GM10248 (cell line): ENCODE measurements at regions not wholly inside any gene's neighbourhood (a gene's known extent, or its start where the extent isn't known, plus 50 kb on each side); places are given as distances from the start of the nearest gene placed in this dataset.

ENCODE experiments used
- CTCF ChIA-PET: fragments of 300-600 bp; sonication (Branson Sonifier 250); formaldehyde crosslinking; extraction: SDS; loops from one replicate; lab custom pipeline; 2021; ENCODE audit warnings: antibody characterized with exemption; lab: Yijun Ruan, JAX
- POLR2A ChIA-PET: fragments of 350-650 bp; sonication (Branson Sonifier 250); formaldehyde crosslinking; extraction: SDS; loops from one replicate; lab custom pipeline; 2020; ENCODE audit warnings: antibody characterized with exemption; lab: Yijun Ruan, JAX
- DNase-seq: peaks from one replicate; pipeline ENCODE4 v3.0.0; 2012; ENCODE audit errors: extremely low spot score
- TF ChIP-seq, protein P1 (sequence below): IDR thresholded peaks from 2 replicates; pipeline ENCODE4 v1.5.1; 2012; ENCODE audit warnings: mild to moderate bottlenecking, low read depth; ENCODE audit errors: extremely low read depth, missing control alignments, control extremely low read depth

DNA sequence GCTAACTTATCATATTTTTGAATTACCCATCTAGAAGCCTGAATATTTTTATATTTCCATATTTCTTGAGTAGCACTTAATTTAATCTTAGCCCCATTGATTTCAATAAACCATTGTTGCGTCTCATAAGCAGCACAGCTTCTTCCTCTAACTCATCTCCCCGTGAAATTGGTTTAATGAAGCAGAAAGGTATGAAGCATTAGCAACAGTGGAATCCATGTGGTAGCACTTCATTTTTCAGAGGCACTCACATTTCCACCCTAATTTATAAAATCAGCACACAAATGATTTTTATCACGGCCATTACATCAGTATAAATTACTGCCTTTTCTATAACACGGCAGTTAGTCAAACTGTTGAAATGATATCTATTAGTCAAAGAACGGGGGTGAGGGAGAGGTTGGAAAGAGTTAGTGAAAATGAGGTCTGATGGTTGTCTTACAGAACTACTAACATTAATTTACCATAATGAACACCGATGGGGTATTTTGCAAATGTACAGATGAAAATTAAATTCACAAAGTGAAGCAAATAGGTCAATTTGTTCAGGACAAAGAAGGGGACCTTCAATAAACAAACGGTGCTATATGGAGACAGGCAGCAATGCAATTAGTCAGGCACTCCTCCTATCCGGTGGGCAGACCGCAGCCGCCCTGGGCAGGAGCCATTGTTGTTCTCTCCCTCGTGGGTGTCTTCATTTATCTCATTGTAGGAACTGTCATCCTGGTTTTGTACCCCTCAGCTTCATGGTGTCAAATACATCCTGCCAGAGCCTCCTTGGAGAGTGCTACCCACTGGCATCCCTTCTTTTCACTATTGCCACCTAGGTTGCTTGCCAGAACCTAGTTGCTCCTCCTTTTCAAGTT lies 205.7 kb downstream of the SOX3 start:
- POLR2A ChIA-PET = no interaction called here
- CTCF ChIA-PET = no interaction called here
- no peak for DNase-seq
- TF ChIP-seq, protein P1, sequence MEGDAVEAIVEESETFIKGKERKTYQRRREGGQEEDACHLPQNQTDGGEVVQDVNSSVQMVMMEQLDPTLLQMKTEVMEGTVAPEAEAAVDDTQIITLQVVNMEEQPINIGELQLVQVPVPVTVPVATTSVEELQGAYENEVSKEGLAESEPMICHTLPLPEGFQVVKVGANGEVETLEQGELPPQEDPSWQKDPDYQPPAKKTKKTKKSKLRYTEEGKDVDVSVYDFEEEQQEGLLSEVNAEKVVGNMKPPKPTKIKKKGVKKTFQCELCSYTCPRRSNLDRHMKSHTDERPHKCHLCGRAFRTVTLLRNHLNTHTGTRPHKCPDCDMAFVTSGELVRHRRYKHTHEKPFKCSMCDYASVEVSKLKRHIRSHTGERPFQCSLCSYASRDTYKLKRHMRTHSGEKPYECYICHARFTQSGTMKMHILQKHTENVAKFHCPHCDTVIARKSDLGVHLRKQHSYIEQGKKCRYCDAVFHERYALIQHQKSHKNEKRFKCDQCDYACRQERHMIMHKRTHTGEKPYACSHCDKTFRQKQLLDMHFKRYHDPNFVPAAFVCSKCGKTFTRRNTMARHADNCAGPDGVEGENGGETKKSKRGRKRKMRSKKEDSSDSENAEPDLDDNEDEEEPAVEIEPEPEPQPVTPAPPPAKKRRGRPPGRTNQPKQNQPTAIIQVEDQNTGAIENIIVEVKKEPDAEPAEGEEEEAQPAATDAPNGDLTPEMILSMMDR = no peak

- POLR2A ChIA-PET = no interaction called here
These were observed 207.6 kb downstream of the SOX3 start for GRCh38 chrX:140297273-140297672.

GRCh38 chrX:140292961-140293360 lies 211.9 kb downstream of the SOX3 start:
- ChIA-PET POLR2A (no interaction called here), CTCF (no interaction called here)
- TF ChIP-seq, protein P1 = no peak
- DNase-seq = no peak

More at GRCh38 chrX:140297273-140297672, 207.6 kb downstream of the SOX3 start:
- TF ChIP-seq, protein P1 = no peak
- CTCF ChIA-PET = no interaction called here
- no peak for DNase-seq

DNA sequence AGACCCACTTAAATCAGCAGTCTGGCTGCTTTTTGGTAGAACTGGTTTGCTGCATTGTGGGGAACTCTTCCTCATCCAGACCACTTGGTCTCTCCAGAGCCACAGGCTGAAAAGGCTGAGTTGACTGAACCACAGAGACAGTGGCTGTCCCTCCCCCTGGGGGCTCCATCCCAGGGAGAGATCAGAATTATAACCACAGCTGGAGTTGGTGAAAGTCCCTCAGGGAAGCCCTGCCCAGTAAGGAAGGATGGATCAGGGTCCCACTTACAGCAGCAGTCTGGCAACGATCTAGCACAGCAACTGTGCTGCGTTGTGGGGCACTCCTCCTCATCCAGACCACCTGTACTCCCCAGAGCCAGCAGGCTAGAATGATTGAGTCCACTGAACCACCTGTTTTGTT lies 212.7 kb downstream of the SOX3 start:
- DNase-seq = no peak
- ChIA-PET CTCF (no interaction called here), POLR2A (no interaction called here)
- TF ChIP-seq, protein P1 = no peak

GRCh38 chrX:140274811-140275525 lies 229.9 kb downstream of the SOX3 start:
- ChIA-PET CTCF (no interaction called here), POLR2A (no interaction called here)
- TF ChIP-seq, protein P1 = no peak
- no peak for DNase-seq

GRCh38 chrX:140273921-140274320 lies 230.9 kb downstream of the SOX3 start:
- TF ChIP-seq, protein P1 = no peak
- DNase-seq = no peak
- ChIA-PET CTCF (no interaction called here), POLR2A (no interaction called here)
